Omental fat pad (tissue), 3 donors: ENCODE measurements at regions not wholly inside any gene's neighbourhood (a gene's known extent, or its start where the extent isn't known, plus 50 kb on each side); places are given as distances from the start of the nearest gene placed in this dataset.
"Not testable (repeated sequence)": the region's sequence is repeated elsewhere in the genome, so short reads cannot be mapped to it uniquely, and the experiment has no call there.

Source experiments
- ATAC-seq: fragments of 150-250 bp; one replicate; pipeline ENCODE4 v1.9.1; 2016; ENCODE audit warnings: mild to moderate bottlenecking, moderate library complexity; ENCODE audit not compliant: low FRiP score
- DNase-seq: peaks from one replicate; pipeline ENCODE4 v3.0.0-alpha.2; 2019; ENCODE audit warnings: low spot score
- TF ChIP-seq, protein P1 (sequence below), 3 donors: fragments of 450-650 bp; IDR thresholded peaks; one replicate each; pipeline ENCODE4 v1.5.1; 2016 to 2017; ENCODE audit warnings: antibody characterized with exemption in 3 of 3, mild to moderate bottlenecking in 3 of 3, moderate library complexity in 2 of 3

DNA sequence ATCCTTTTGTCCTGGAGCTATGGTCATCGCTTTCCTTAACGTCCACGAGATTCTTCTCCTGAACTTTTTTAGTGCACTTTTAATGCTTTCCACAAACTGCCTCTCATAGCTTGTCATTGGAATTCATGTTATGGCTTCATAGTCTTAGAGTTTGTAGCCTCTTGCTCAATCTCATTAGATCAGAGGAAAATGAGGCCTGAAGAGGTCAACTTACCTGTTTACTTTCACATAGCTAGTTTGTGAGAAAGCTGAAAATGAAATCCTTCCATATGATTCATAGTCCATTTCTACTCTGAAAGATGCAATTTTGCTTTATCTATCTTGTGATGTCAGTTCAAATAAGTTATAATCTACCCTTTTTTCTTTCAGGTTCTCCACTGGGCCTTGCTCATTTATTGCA is 1747.2 kb upstream of the RAG2 start:
- no peak for DNase-seq
- TF ChIP-seq, protein P1, sequence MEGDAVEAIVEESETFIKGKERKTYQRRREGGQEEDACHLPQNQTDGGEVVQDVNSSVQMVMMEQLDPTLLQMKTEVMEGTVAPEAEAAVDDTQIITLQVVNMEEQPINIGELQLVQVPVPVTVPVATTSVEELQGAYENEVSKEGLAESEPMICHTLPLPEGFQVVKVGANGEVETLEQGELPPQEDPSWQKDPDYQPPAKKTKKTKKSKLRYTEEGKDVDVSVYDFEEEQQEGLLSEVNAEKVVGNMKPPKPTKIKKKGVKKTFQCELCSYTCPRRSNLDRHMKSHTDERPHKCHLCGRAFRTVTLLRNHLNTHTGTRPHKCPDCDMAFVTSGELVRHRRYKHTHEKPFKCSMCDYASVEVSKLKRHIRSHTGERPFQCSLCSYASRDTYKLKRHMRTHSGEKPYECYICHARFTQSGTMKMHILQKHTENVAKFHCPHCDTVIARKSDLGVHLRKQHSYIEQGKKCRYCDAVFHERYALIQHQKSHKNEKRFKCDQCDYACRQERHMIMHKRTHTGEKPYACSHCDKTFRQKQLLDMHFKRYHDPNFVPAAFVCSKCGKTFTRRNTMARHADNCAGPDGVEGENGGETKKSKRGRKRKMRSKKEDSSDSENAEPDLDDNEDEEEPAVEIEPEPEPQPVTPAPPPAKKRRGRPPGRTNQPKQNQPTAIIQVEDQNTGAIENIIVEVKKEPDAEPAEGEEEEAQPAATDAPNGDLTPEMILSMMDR (IDR thresholded peaks at IDR 0.05): no peak
- ATAC-seq: no peak

DNA sequence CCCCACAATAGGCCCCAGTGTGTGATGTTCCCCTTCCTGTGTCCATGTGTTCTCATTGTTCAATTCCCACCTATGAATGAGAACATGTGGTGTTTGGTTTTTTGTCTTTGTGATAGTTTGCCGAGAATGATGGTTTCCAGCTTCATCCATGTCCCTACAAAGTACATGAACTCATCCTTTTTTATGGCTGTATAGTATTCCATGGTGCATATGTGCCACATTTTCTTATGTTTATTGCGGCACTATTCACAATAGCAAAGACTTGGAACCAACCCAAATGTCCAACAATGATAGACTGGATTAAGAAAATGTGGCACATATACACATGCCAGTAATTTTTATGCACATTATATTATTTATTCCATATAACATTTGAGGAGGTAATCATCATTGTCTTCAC is 1743.6 kb upstream of the RAG2 start:
- DNase-seq, ATAC-seq: not testable (repeated sequence)

DNA sequence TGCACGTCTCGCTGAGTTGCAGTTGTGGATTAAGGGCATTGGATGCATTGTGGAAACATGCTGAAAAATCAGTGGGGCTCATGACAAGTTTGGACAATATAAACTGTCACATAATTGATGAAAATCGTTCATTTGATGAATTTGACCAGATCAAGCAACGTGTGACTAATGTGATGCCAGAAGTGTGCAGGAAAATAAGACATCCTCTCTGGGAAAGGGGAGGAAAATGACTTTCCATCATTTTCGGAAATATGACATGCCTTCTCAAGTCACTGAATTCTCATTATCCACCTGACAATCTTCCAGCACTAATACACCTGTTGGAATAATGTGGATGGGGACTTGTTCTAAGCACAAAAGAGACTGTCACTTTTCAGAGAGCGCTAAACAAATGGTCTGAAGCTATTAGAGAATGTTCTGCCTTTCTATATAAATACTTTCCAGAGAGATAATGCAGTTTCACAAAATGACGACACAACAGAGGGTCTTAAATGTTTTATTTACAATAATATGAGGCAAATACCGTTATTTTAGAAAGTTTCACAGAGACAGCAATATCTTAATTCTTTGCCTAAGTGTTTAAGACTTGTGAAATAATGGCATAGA is 1741.9 kb upstream of the RAG2 start:
- DNase-seq (no peak), ATAC-seq (no peak)
- TF ChIP-seq, protein P1 (IDR thresholded peaks at IDR 0.05): no peak

DNA sequence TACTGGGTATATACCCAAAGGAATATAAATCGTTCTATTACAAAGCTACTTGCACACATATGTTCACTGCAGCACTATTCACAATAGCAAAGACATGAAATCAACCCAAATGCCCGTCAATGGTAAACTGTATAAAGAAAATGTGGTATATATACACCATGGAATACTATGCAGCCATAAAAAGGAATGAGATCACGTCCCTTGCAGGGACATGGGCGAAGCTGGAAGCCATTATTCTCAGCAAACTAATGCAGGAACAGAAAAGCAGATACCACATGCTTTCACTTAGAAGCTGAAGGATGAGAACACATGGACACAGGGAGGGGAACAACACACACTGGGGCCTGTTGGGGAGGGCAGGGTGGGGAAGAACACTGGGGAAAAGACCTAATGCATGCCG is 1740.0 kb upstream of the RAG2 start:
- not testable (repeated sequence) for DNase-seq, ATAC-seq

DNA sequence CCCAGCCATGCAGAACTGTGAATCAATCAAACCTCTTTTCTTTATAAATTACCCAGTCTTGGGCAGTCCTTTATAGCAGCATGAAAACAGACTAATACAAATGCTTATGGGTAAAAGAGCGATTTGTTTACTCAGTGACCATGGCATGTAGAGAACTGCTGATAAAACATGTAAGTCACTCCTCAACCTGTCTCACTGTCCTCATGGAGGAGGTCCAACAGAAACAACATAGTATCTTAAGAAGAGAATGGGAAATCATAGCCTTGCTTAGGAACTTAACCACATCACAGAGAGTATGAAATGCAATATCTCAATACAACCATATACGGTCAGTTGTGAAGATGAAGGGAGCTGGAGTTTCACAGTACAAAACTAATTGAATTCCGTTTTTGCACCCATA is 1734.0 kb upstream of the RAG2 start:
- TF ChIP-seq, protein P1 (IDR thresholded peaks at IDR 0.05): no peak
- DNase-seq: no peak
- ATAC-seq: no peak

DNA sequence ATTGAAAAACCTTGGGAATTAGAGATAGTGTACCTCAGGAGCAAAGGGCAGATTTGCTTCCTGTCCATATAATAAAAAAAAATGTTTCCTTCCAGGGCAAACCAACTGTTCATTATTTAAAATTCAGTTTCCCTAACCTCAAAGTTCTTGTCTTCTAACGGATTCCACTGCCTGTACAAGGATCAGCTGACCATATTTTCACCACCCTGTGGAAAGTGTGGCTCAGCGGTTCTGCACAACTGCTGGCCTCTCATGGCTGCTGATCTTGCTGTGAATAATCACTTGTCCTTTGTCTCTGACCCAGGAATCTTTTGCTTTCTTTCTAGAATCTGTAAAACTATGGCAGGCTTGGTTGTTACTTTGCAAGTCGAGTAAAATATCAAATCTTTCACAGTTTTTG is 1732.5 kb upstream of the RAG2 start:
- no peak for DNase-seq
- ATAC-seq: no peak
- TF ChIP-seq, protein P1 (IDR thresholded peaks at IDR 0.05): no peak

DNA sequence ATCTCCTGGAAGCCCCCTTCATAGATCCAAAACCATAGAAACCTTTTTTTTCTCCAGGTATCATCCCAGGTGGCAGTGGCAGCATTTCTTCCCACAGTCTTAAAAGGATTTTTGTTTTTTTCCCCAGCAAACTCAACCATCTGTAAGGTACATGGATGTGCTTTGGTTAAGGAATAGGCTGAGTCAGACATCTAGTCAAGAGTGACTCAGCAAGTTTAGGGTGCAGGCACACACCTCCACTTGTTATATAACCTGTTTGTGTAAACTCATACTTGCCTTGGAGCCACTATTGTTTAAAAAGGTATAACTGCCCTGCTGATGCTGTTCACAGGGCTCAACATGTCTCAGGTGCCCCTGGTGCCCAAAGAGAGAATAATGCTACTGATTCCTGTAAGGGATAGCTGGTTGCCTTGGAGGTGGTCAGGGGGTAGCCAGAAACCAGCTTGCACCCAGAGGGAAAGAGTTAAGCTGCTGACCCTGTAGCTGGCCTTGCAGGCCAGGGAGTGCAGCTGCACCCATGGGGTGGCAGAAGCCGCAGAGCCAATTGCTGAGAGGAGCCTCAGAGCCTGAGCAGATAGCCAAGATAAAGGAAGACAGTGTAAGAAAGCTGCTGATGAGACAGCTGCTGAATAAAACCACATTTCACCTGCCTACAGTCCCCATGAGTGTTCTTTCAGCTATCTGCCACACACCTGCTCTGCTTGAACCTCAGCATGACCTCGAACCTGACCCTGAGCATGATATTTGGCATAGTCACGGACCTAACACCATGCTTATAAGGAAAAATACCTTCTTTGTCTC is 1726.1 kb upstream of the RAG2 start:
- TF ChIP-seq, protein P1 (IDR thresholded peaks at IDR 0.05): no peak
- ATAC-seq (no peak), DNase-seq (no peak)

DNA sequence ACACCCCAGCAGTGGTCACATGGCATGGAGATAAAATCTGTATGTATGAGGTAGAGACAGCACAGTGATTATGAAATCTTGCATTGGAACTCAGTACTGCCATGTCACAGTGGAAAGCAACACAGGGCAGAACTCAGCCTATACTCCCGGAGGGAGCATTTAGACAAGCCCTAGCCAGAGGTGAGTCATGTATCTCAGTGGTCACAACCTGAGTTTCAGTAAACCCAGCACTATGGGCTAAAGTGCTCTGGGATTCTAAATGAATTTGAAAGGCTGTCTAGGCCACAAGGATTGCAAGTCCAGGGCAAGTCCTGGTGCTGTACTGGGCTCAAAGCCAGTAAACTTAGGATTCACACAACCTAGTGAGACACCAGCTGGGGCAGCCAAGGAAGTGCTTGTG is 1717.1 kb upstream of the RAG2 start:
- TF ChIP-seq, protein P1 (IDR thresholded peaks at IDR 0.05): no peak
- ATAC-seq: no peak
- no peak for DNase-seq
